ENCODE measurements at regions not wholly inside any gene's neighbourhood (a gene's known extent, or its start where the extent isn't known, plus 50 kb on each side); places are given as distances from the start of the nearest gene placed in this dataset.

- H3K79me2 ChIP-seq (ENCODE audit: insufficient read depth) = no peaks in the 10 kb centered on the region
- H3K9ac ChIP-seq = no peak overlapping the region
- no peaks in the 10 kb centered on the region for H3K9me3 ChIP-seq (ENCODE audit: low read depth)
- WGBS, 2 experiments (ENCODE audit: low coverage in 1 of 2, low lambda C conversion rate in 2 of 2, missing lambda C conversion rate in 2 of 2) = 36 to 38% methylated on average over 3 of the region's 3 CpGs
- no peak overlapping the region for H2AFZ ChIP-seq
- H4K20me1 ChIP-seq (ENCODE audit: insufficient read depth) = no peaks in the 10 kb centered on the region
- no peak overlapping the region for H3K4me3 ChIP-seq
- no peak overlapping the region for H3K4me2 ChIP-seq (ENCODE audit: unreplicated experiment)
- no peak for TF ChIP-seq EZH2 (IDR thresholded peaks at IDR 0.05; ENCODE audit: insufficient read depth, poor library complexity, severe bottlenecking)
- no peaks in the 10 kb centered on the region for H3K9me2 ChIP-seq (ENCODE audit: insufficient read depth)
- in situ Hi-C loops (cut with MboI) = no loop called here
- H3K36me3 ChIP-seq (ENCODE audit: low read depth) = no peaks in the 10 kb centered on the region
- H3F3A ChIP-seq (ENCODE audit: insufficient read depth) = no peaks in the 10 kb centered on the region
- no peaks in the 10 kb centered on the region for H3K4me1 ChIP-seq (ENCODE audit: insufficient read depth)
- no peak for DNase-seq
- no peak overlapping the region for H3K27ac ChIP-seq
- H3K27me3 ChIP-seq (replicated peaks; ENCODE audit: insufficient read depth) = peaks cover 3% of the 10 kb centered on the region; the same call in 1 of the 2 replicates
These were observed 254.1 kb downstream of the TSN start for GRCh38 chr2:122009561-122009960.

- no peaks in the 10 kb centered on the region for H3K79me2 ChIP-seq (ENCODE audit: insufficient read depth)
- H3K4me1 ChIP-seq (ENCODE audit: insufficient read depth) = no peaks in the 10 kb centered on the region
- TF ChIP-seq EZH2 (IDR thresholded peaks at IDR 0.05; ENCODE audit: insufficient read depth, poor library complexity, severe bottlenecking) (no peak), EZH2phosphoT487 (IDR thresholded peaks at IDR 0.05; ENCODE audit: insufficient read depth, low read depth) (no peak)
- H3K4me3 ChIP-seq = no peak overlapping the region
- DNase-seq = peak; percentile 14
- no peaks in the 10 kb centered on the region for H4K20me1 ChIP-seq (ENCODE audit: insufficient read depth)
- no peak overlapping the region for H3K9ac ChIP-seq
- H3K4me2 ChIP-seq (ENCODE audit: unreplicated experiment) = no peak overlapping the region
- no peak overlapping the region for H2AFZ ChIP-seq
- in situ Hi-C loops (cut with MboI) = no loop called here
- peaks cover 3% of the 10 kb centered on the region; the same call in 1 of the 2 replicates for H3K27me3 ChIP-seq (replicated peaks; ENCODE audit: insufficient read depth)
- no peaks in the 10 kb centered on the region for H3F3A ChIP-seq (ENCODE audit: insufficient read depth)
- no peak overlapping the region for H3K27ac ChIP-seq
- no peaks in the 10 kb centered on the region for H3K9me2 ChIP-seq (ENCODE audit: insufficient read depth)
- WGBS, 2 experiments (ENCODE audit: low coverage in 1 of 2, low lambda C conversion rate in 2 of 2, missing lambda C conversion rate in 2 of 2) = 55 to 71% methylated on average over 8 of the region's 8 CpGs
- no peaks in the 10 kb centered on the region for H3K36me3 ChIP-seq (ENCODE audit: low read depth)
- H3K9me3 ChIP-seq (ENCODE audit: low read depth) = no peaks in the 10 kb centered on the region
These were observed 256.2 kb downstream of the TSN start for GRCh38 chr2:122011493-122012270.

- WGBS, 2 experiments (ENCODE audit: low coverage in 1 of 2, low lambda C conversion rate in 2 of 2, missing lambda C conversion rate in 2 of 2) = 73 to 84% methylated on average over 7 of the region's 7 CpGs
- H3K4me3 ChIP-seq = no peak overlapping the region
- in situ Hi-C loops (cut with MboI) = no loop called here
These were observed 263.3 kb downstream of the TSN start for GRCh38 chr2:122018736-122019135.

GRCh38 chr2:122019724-122020123 is 264.3 kb downstream of the TSN start:
- no peaks in the 10 kb centered on the region for H3K9me3 ChIP-seq (ENCODE audit: low read depth)
- H3K27ac ChIP-seq = no peak overlapping the region
- H3K27me3 ChIP-seq (replicated peaks; ENCODE audit: insufficient read depth) = no peaks in the 10 kb centered on the region; the same call in 1 of the 2 replicates
- in situ Hi-C loops (cut with MboI) = no loop called here
- WGBS, 2 experiments (ENCODE audit: low coverage in 1 of 2, low lambda C conversion rate in 2 of 2, missing lambda C conversion rate in 2 of 2) = 11 to 14% methylated on average over 7 of the region's 7 CpGs
- H4K20me1 ChIP-seq (ENCODE audit: insufficient read depth) = no peaks in the 10 kb centered on the region
- H3K9ac ChIP-seq = no peak overlapping the region
- DNase-seq = peak; percentile 16
- no peak overlapping the region for H3K4me3 ChIP-seq
- no peaks in the 10 kb centered on the region for H3K9me2 ChIP-seq (ENCODE audit: insufficient read depth)
- no peaks in the 10 kb centered on the region for H3K4me1 ChIP-seq (ENCODE audit: insufficient read depth)
- no peak overlapping the region for H2AFZ ChIP-seq
- no peak for TF ChIP-seq EZH2phosphoT487 (IDR thresholded peaks at IDR 0.05; ENCODE audit: insufficient read depth, low read depth)
- no peak for TF ChIP-seq EZH2 (IDR thresholded peaks at IDR 0.05; ENCODE audit: insufficient read depth, poor library complexity, severe bottlenecking)
- no peaks in the 10 kb centered on the region for H3K79me2 ChIP-seq (ENCODE audit: insufficient read depth)
- H3K36me3 ChIP-seq (ENCODE audit: low read depth) = no peaks in the 10 kb centered on the region
- no peaks in the 10 kb centered on the region for H3F3A ChIP-seq (ENCODE audit: insufficient read depth)
- H3K4me2 ChIP-seq (ENCODE audit: unreplicated experiment) = no peak overlapping the region

More at GRCh38 chr2:122018736-122019135, 263.3 kb downstream of the TSN start:
- no peaks in the 10 kb centered on the region for H3K4me1 ChIP-seq (ENCODE audit: insufficient read depth)
- H3K36me3 ChIP-seq (ENCODE audit: low read depth) = no peaks in the 10 kb centered on the region
- H3K9me2 ChIP-seq (ENCODE audit: insufficient read depth) = no peaks in the 10 kb centered on the region
- no peak overlapping the region for H3K27ac ChIP-seq
- H3K27me3 ChIP-seq (replicated peaks; ENCODE audit: insufficient read depth) = no peaks in the 10 kb centered on the region; the same call in 1 of the 2 replicates
- H2AFZ ChIP-seq = no peak overlapping the region
- no peaks in the 10 kb centered on the region for H3K9me3 ChIP-seq (ENCODE audit: low read depth)
- H3K79me2 ChIP-seq (ENCODE audit: insufficient read depth) = no peaks in the 10 kb centered on the region
- DNase-seq = no peak
- H3F3A ChIP-seq (ENCODE audit: insufficient read depth) = no peaks in the 10 kb centered on the region
- H4K20me1 ChIP-seq (ENCODE audit: insufficient read depth) = no peaks in the 10 kb centered on the region
- TF ChIP-seq EZH2 (IDR thresholded peaks at IDR 0.05; ENCODE audit: insufficient read depth, poor library complexity, severe bottlenecking) (no peak), EZH2phosphoT487 (IDR thresholded peaks at IDR 0.05; ENCODE audit: insufficient read depth, low read depth) (no peak)
- no peak overlapping the region for H3K4me2 ChIP-seq (ENCODE audit: unreplicated experiment)
- no peak overlapping the region for H3K9ac ChIP-seq
